ENCODE measurements at regions not wholly inside any gene's neighbourhood (a gene's known extent, or its start where the extent isn't known, plus 50 kb on each side); places are given as distances from the start of the nearest gene placed in this dataset.

GRCh38 chr4:160716551-160716950 lies 1447.2 kb downstream of the FSTL5 start:
- Histone ChIP-seq H3K4me1 (ENCODE audit: control insufficient read depth, extremely low read depth, insufficient read depth, low read length) (no peaks in the 10 kb centered on the region), H3K27ac (ENCODE audit: insufficient read depth, low read length) (no peak overlapping the region), H2AFZ (ENCODE audit: low read length) (no peak overlapping the region), H3K4me2 (ENCODE audit: extremely low read depth, insufficient read depth, low read length) (no peak overlapping the region), H3K79me2 (ENCODE audit: control insufficient read depth, insufficient read depth, low read length) (no peaks in the 10 kb centered on the region), H3K4me3 (replicated peaks in 1 of 4; ENCODE audit: control extremely low read depth in 1 of 4, insufficient read depth in 1 of 4, low read depth in 3 of 4, low read length in 4 of 4) (no peak overlapping the region), H4K20me1 (ENCODE audit: control insufficient read depth, extremely low read depth, insufficient read depth, low read length) (no peaks in the 10 kb centered on the region), H3K27me3 (ENCODE audit: control insufficient read depth, insufficient read depth, low read length) (no peaks in the 10 kb centered on the region), H3K9ac (ENCODE audit: insufficient read depth, low read length) (no peak overlapping the region), H3K9me3 (ENCODE audit: control insufficient read depth, insufficient read depth, low read depth, low read length) (no peaks in the 10 kb centered on the region), H3K36me3 (ENCODE audit: control insufficient read depth, insufficient read depth, low read length) (no peaks in the 10 kb centered on the region)
- no peak for TF ChIP-seq CTCF (conservative IDR thresholded peaks at IDR 0.05 in 1 of 2, IDR thresholded peaks at IDR 0.05 in 1 of 2; ENCODE audit: low read depth in 1 of 2, low read length in 2 of 2)
- no peak for TF ChIP-seq EZH2 (IDR thresholded peaks at IDR 0.05; ENCODE audit: low read length, missing control alignments)
- DNase-seq (ENCODE audit: low read depth in 2 of 2): no peak

- no peak overlapping the region for H2AFZ ChIP-seq (ENCODE audit: low read length)
- no peaks in the 10 kb centered on the region for H3K4me1 ChIP-seq (ENCODE audit: control insufficient read depth, extremely low read depth, insufficient read depth, low read length)
- no peak overlapping the region for H3K9ac ChIP-seq (ENCODE audit: insufficient read depth, low read length)
- no peaks in the 10 kb centered on the region for H3K9me3 ChIP-seq (ENCODE audit: control insufficient read depth, insufficient read depth, low read depth, low read length)
- H3K36me3 ChIP-seq (ENCODE audit: control insufficient read depth, insufficient read depth, low read length): no peaks in the 10 kb centered on the region
- H3K27ac ChIP-seq (ENCODE audit: insufficient read depth, low read length): no peak overlapping the region
- no peak for TF ChIP-seq EZH2 (IDR thresholded peaks at IDR 0.05; ENCODE audit: low read length, missing control alignments)
- TF ChIP-seq CTCF (conservative IDR thresholded peaks at IDR 0.05 in 1 of 2, IDR thresholded peaks at IDR 0.05 in 1 of 2; ENCODE audit: low read depth in 1 of 2, low read length in 2 of 2): no peak
- no peak overlapping the region for H3K4me3 ChIP-seq (replicated peaks in 1 of 4; ENCODE audit: control extremely low read depth in 1 of 4, insufficient read depth in 1 of 4, low read depth in 3 of 4, low read length in 4 of 4)
- no peaks in the 10 kb centered on the region for H3K27me3 ChIP-seq (ENCODE audit: control insufficient read depth, insufficient read depth, low read length)
- no peaks in the 10 kb centered on the region for H4K20me1 ChIP-seq (ENCODE audit: control insufficient read depth, extremely low read depth, insufficient read depth, low read length)
- no peak for DNase-seq (ENCODE audit: low read depth in 2 of 2)
- H3K79me2 ChIP-seq (ENCODE audit: control insufficient read depth, insufficient read depth, low read length): no peaks in the 10 kb centered on the region
- no peak overlapping the region for H3K4me2 ChIP-seq (ENCODE audit: extremely low read depth, insufficient read depth, low read length)
Measured at GRCh38 chr4:160717848-160718247, 1446.0 kb downstream of the FSTL5 start.

- no peak for DNase-seq (ENCODE audit: low read depth in 2 of 2)
- H3K79me2 ChIP-seq (ENCODE audit: control insufficient read depth, insufficient read depth, low read length): no peaks in the 10 kb centered on the region
- H3K9ac ChIP-seq (ENCODE audit: insufficient read depth, low read length): no peak overlapping the region
- no peaks in the 10 kb centered on the region for H3K4me1 ChIP-seq (ENCODE audit: control insufficient read depth, extremely low read depth, insufficient read depth, low read length)
- H3K36me3 ChIP-seq (ENCODE audit: control insufficient read depth, insufficient read depth, low read length): no peaks in the 10 kb centered on the region
- no peaks in the 10 kb centered on the region for H3K9me3 ChIP-seq (ENCODE audit: control insufficient read depth, insufficient read depth, low read depth, low read length)
- no peaks in the 10 kb centered on the region for H3K27me3 ChIP-seq (ENCODE audit: control insufficient read depth, insufficient read depth, low read length)
- TF ChIP-seq CTCF (conservative IDR thresholded peaks at IDR 0.05 in 1 of 2, IDR thresholded peaks at IDR 0.05 in 1 of 2; ENCODE audit: low read depth in 1 of 2, low read length in 2 of 2) (no peak), EZH2 (IDR thresholded peaks at IDR 0.05; ENCODE audit: low read length, missing control alignments) (no peak)
- H4K20me1 ChIP-seq (ENCODE audit: control insufficient read depth, extremely low read depth, insufficient read depth, low read length): no peaks in the 10 kb centered on the region
- H3K4me3 ChIP-seq (replicated peaks in 1 of 4; ENCODE audit: control extremely low read depth in 1 of 4, insufficient read depth in 1 of 4, low read depth in 3 of 4, low read length in 4 of 4): no peak overlapping the region
- no peak overlapping the region for H3K27ac ChIP-seq (ENCODE audit: insufficient read depth, low read length)
- no peak overlapping the region for H2AFZ ChIP-seq (ENCODE audit: low read length)
- no peak overlapping the region for H3K4me2 ChIP-seq (ENCODE audit: extremely low read depth, insufficient read depth, low read length)
Measured at GRCh38 chr4:160724063-160724462, 1439.7 kb downstream of the FSTL5 start.

All from fibroblast of lung (primary cell).